HG02884 (cell line): ENCODE measurements at regions not wholly inside any gene's neighbourhood (a gene's known extent, or its start where the extent isn't known, plus 50 kb on each side); places are given as distances from the start of the nearest gene placed in this dataset.

Experiments used
- ATAC-seq: cut with Tn5 transposase; IDR thresholded peaks from one replicate; pipeline ENCODE4 v1.9.1; 2021; ENCODE audit warnings: mild to moderate bottlenecking, moderate library complexity; ENCODE audit not compliant: unreplicated experiment

GRCh38 chr5:56358046-56358445, 124.9 kb upstream of the ANKRD55 start:
- no peak for ATAC-seq

GRCh38 chr5:56357426-56357825, 124.3 kb upstream of the ANKRD55 start:
- ATAC-seq, result no peak

GRCh38 chr5:56356836-56357160, 123.7 kb upstream of the ANKRD55 start:
- no peak for ATAC-seq

- no peak for ATAC-seq
Observed at GRCh38 chr5:56356121-56356835, 123.1 kb upstream of the ANKRD55 start.

- no peak for ATAC-seq
Observed at GRCh38 chr5:56354836-56355235, 121.7 kb upstream of the ANKRD55 start.

- no peak for ATAC-seq
Observed at GRCh38 chr5:56352808-56353590, 119.9 kb upstream of the ANKRD55 start.

- ATAC-seq, result no peak
Observed at GRCh38 chr5:56350597-56351170, 117.6 kb upstream of the ANKRD55 start.

- no peak for ATAC-seq
Observed at GRCh38 chr5:56350011-56350596, 117.0 kb upstream of the ANKRD55 start.

- ATAC-seq, result no peak
Observed at GRCh38 chr5:56349461-56349860, 116.3 kb upstream of the ANKRD55 start.

- no peak for ATAC-seq
Observed at GRCh38 chr5:56346741-56347535, 113.8 kb upstream of the ANKRD55 start.

GRCh38 chr5:56346044-56346710, 113.0 kb upstream of the ANKRD55 start:
- ATAC-seq, result no peak

GRCh38 chr5:56345352-56345751, 112.2 kb upstream of the ANKRD55 start:
- no peak for ATAC-seq

- no peak for ATAC-seq
Observed at GRCh38 chr5:56344594-56344993, 111.5 kb upstream of the ANKRD55 start.

- ATAC-seq, result no peak
Observed at GRCh38 chr5:56343988-56344387, 110.9 kb upstream of the ANKRD55 start.

GRCh38 chr5:56342616-56343015, 109.5 kb upstream of the ANKRD55 start:
- no peak for ATAC-seq

- no peak for ATAC-seq
Observed at GRCh38 chr5:56340196-56340980, 107.3 kb upstream of the ANKRD55 start.

GRCh38 chr5:56339732-56340131, 106.6 kb upstream of the ANKRD55 start:
- no peak for ATAC-seq

- ATAC-seq, result no peak
Observed at GRCh38 chr5:56337715-56338319, 104.7 kb upstream of the ANKRD55 start.

GRCh38 chr5:56335212-56335611, 102.1 kb upstream of the ANKRD55 start:
- no peak for ATAC-seq
